ENCODE measurements at regions not wholly inside any gene's neighbourhood (a gene's known extent, or its start where the extent isn't known, plus 50 kb on each side); places are given as distances from the start of the nearest gene placed in this dataset.

- no peak for TF ChIP-seq CTCF (IDR thresholded peaks at IDR 0.05)
- no peak for DNase-seq (ENCODE audit: low spot score in 2 of 2)
- H3K4me1 ChIP-seq = no peaks in the 10 kb centered on the region
- no peaks in the 10 kb centered on the region for H3K36me3 ChIP-seq
- no peaks in the 10 kb centered on the region for H3K27me3 ChIP-seq
- no peaks in the 10 kb centered on the region for H3K9me3 ChIP-seq
- no peak overlapping the region for H3K27ac ChIP-seq
- intact Hi-C loops (cut with DNase I) = no loop called here
- H3K4me3 ChIP-seq = no peak overlapping the region
Observed at GRCh38 chrX:95058815-95059214, 1384.8 kb downstream of the FAM133A start.

GRCh38 chrX:95059909-95060308, 1385.9 kb downstream of the FAM133A start:
- intact Hi-C loops (cut with DNase I) = no loop called here
- no peak for DNase-seq (ENCODE audit: low spot score in 2 of 2)
- Histone ChIP-seq H3K27me3 (no peaks in the 10 kb centered on the region), H3K36me3 (no peaks in the 10 kb centered on the region), H3K4me3 (no peak overlapping the region), H3K9me3 (no peaks in the 10 kb centered on the region), H3K4me1 (no peaks in the 10 kb centered on the region), H3K27ac (no peak overlapping the region)
- TF ChIP-seq CTCF (IDR thresholded peaks at IDR 0.05) = no peak

- H3K4me1 ChIP-seq = no peaks in the 10 kb centered on the region
- no peak for TF ChIP-seq CTCF (IDR thresholded peaks at IDR 0.05)
- no peaks in the 10 kb centered on the region for H3K9me3 ChIP-seq
- no peak overlapping the region for H3K4me3 ChIP-seq
- H3K27ac ChIP-seq = no peak overlapping the region
- no peak for DNase-seq (ENCODE audit: low spot score in 2 of 2)
- H3K36me3 ChIP-seq = no peaks in the 10 kb centered on the region
- intact Hi-C loops (cut with DNase I) = no loop called here
- H3K27me3 ChIP-seq = no peaks in the 10 kb centered on the region
Observed at GRCh38 chrX:95063554-95063953, 1389.5 kb downstream of the FAM133A start.

GRCh38 chrX:95065151-95065550, 1391.1 kb downstream of the FAM133A start:
- Histone ChIP-seq H3K27ac (no peak overlapping the region), H3K4me1 (no peaks in the 10 kb centered on the region), H3K27me3 (no peaks in the 10 kb centered on the region), H3K36me3 (no peaks in the 10 kb centered on the region), H3K9me3 (no peaks in the 10 kb centered on the region), H3K4me3 (no peak overlapping the region)
- intact Hi-C loops (cut with DNase I) = no loop called here
- DNase-seq (ENCODE audit: low spot score in 2 of 2) = no peak
- no peak for TF ChIP-seq CTCF (IDR thresholded peaks at IDR 0.05)

- Histone ChIP-seq H3K36me3 (no peaks in the 10 kb centered on the region), H3K27ac (no peak overlapping the region), H3K4me1 (no peaks in the 10 kb centered on the region), H3K27me3 (no peaks in the 10 kb centered on the region), H3K4me3 (no peak overlapping the region), H3K9me3 (no peaks in the 10 kb centered on the region)
- no peak for DNase-seq (ENCODE audit: low spot score in 2 of 2)
- intact Hi-C loops (cut with DNase I) = no loop called here
- TF ChIP-seq CTCF (IDR thresholded peaks at IDR 0.05) = no peak
Observed at GRCh38 chrX:95071052-95071451, 1397.0 kb downstream of the FAM133A start.

GRCh38 chrX:95071621-95072020, 1397.6 kb downstream of the FAM133A start:
- intact Hi-C loops (cut with DNase I) = no loop called here

More at GRCh38 chrX:95071621-95072020, 1397.6 kb downstream of the FAM133A start:
- no peak overlapping the region for H3K4me3 ChIP-seq
- H3K27me3 ChIP-seq = no peaks in the 10 kb centered on the region
- DNase-seq (ENCODE audit: low spot score in 2 of 2) = no peak
- no peaks in the 10 kb centered on the region for H3K36me3 ChIP-seq
- no peak overlapping the region for H3K27ac ChIP-seq
- H3K9me3 ChIP-seq = no peaks in the 10 kb centered on the region
- no peaks in the 10 kb centered on the region for H3K4me1 ChIP-seq
- no peak for TF ChIP-seq CTCF (IDR thresholded peaks at IDR 0.05)

Data from ascending aorta (tissue), 2 donors.